Left lobe of liver (tissue), 2 donors: ENCODE measurements at regions not wholly inside any gene's neighbourhood (a gene's known extent, or its start where the extent isn't known, plus 50 kb on each side); places are given as distances from the start of the nearest gene placed in this dataset.
A peak's percentile ranks its signal among the peaks of the same experiment; 100 is the strongest.
"Not testable (repeated sequence)": the region's sequence is repeated elsewhere in the genome, so short reads cannot be mapped to it uniquely, and the experiment has no call there.

Source experiments
- ATAC-seq: fragments of 200-7000 bp; cut with Tn5 transposase; one replicate; pipeline ENCODE4 v1.9.1; 2020; ENCODE audit warnings: mild to moderate bottlenecking, moderate library complexity
- DNase-seq: peaks from one replicate; pipeline ENCODE4 v3.0.0-alpha.2; 2020; ENCODE audit warnings: low spot score
- donor health status: DM: no; HTN: no; CAD: no; lungs with moderate emphysema.
- donor health status: DM: no; HTN: yes; CAD: no.

- no peak for ATAC-seq
Observed at GRCh38 chr1:82373710-82374109, 573.0 kb downstream of the ADGRL2 start.

GRCh38 chr1:82371844-82372498, 571.2 kb downstream of the ADGRL2 start:
- DNase-seq (no peak), ATAC-seq (no peak)

More at GRCh38 chr1:82373710-82374109, 573.0 kb downstream of the ADGRL2 start:
- DNase-seq: no peak

GRCh38 chr1:82367456-82367855, 566.7 kb downstream of the ADGRL2 start:
- DNase-seq (no peak), ATAC-seq (no peak)

- DNase-seq (no peak), ATAC-seq (no peak)
Observed at GRCh38 chr1:82366689-82367088, 566.0 kb downstream of the ADGRL2 start.

- not testable (repeated sequence) for DNase-seq, ATAC-seq
Observed at GRCh38 chr1:82359541-82359940, 558.8 kb downstream of the ADGRL2 start.

- not testable (repeated sequence) for ATAC-seq, DNase-seq
Observed at GRCh38 chr1:82358706-82359105, 558.0 kb downstream of the ADGRL2 start.

- not testable (repeated sequence) for DNase-seq, ATAC-seq
Observed at GRCh38 chr1:82354546-82354945, 553.8 kb downstream of the ADGRL2 start.

- DNase-seq (no peak), ATAC-seq (no peak)
Observed at GRCh38 chr1:82348487-82348886, 547.8 kb downstream of the ADGRL2 start.

- DNase-seq: no peak
- no peak for ATAC-seq
Observed at GRCh38 chr1:82346141-82346540, 545.4 kb downstream of the ADGRL2 start.

- ATAC-seq (peak; percentile 75), DNase-seq (no peak)
Observed at GRCh38 chr1:82343381-82343780, 542.6 kb downstream of the ADGRL2 start.

- ATAC-seq (no peak), DNase-seq (no peak)
Observed at GRCh38 chr1:82337635-82338034, 536.9 kb downstream of the ADGRL2 start.

GRCh38 chr1:82330330-82330729, 529.6 kb downstream of the ADGRL2 start:
- no peak for ATAC-seq

GRCh38 chr1:82329226-82329625, 528.5 kb downstream of the ADGRL2 start:
- no peak for DNase-seq
- ATAC-seq: no peak

More at GRCh38 chr1:82330330-82330729, 529.6 kb downstream of the ADGRL2 start:
- no peak for DNase-seq

GRCh38 chr1:82323144-82323841, 522.6 kb downstream of the ADGRL2 start:
- DNase-seq (no peak), ATAC-seq (peak; percentile 92)

GRCh38 chr1:82321794-82322193, 521.1 kb downstream of the ADGRL2 start:
- DNase-seq (no peak), ATAC-seq (no peak)

- DNase-seq (no peak), ATAC-seq (no peak)
Observed at GRCh38 chr1:82319546-82319945, 518.8 kb downstream of the ADGRL2 start.

GRCh38 chr1:82318921-82319320, 518.2 kb downstream of the ADGRL2 start:
- ATAC-seq (no peak), DNase-seq (no peak)

- DNase-seq: no peak
- ATAC-seq: no peak
Observed at GRCh38 chr1:82318265-82318664, 517.5 kb downstream of the ADGRL2 start.

- DNase-seq (no peak), ATAC-seq (no peak)
Observed at GRCh38 chr1:82317671-82318070, 516.9 kb downstream of the ADGRL2 start.

GRCh38 chr1:82299656-82300055, 498.9 kb downstream of the ADGRL2 start:
- no peak for ATAC-seq

GRCh38 chr1:82299056-82299455, 498.3 kb downstream of the ADGRL2 start:
- ATAC-seq (no peak), DNase-seq (no peak)

More at GRCh38 chr1:82299656-82300055, 498.9 kb downstream of the ADGRL2 start:
- no peak for DNase-seq

- no peak for DNase-seq
- ATAC-seq: no peak
Observed at GRCh38 chr1:82297139-82297896, 496.6 kb downstream of the ADGRL2 start.
